MM.1S (cell line): ENCODE measurements at regions not wholly inside any gene's neighbourhood (a gene's known extent, or its start where the extent isn't known, plus 50 kb on each side); places are given as distances from the start of the nearest gene placed in this dataset.

Experiments used
- DNase-seq: peaks from one replicate; pipeline ENCODE4 v3.0.0-alpha.2; 2015
- H2AFZ ChIP-seq: fragments of 300-600 bp; sonication (generic); 2 replicates; pipeline ENCODE4 v1.6.0; 2016; ENCODE audit warnings: antibody characterized with exemption, low read length
- H3F3A ChIP-seq: fragments of 300-600 bp; sonication (generic); 2 replicates; pipeline ENCODE4 v1.6.1; 2016; ENCODE audit warnings: mild to moderate bottlenecking, antibody characterized with exemption, low read length, moderate library complexity, mixed read lengths; ENCODE audit not compliant: insufficient read depth
- H3K27ac ChIP-seq: fragments of 300-600 bp; sonication (generic); 2 replicates; pipeline ENCODE4 v1.5.1; 2016; ENCODE audit warnings: mild to moderate bottlenecking, low read length
- H3K27me3 ChIP-seq: fragments of 300-600 bp; sonication (generic); replicated peaks from 2 replicates; pipeline ENCODE4 v1.6.0; 2016; ENCODE audit warnings: low read length; ENCODE audit not compliant: insufficient read depth
- H3K36me3 ChIP-seq: fragments of 300-600 bp; sonication (generic); replicated peaks from 2 replicates; pipeline ENCODE4 v1.6.1; 2016; ENCODE audit warnings: mild to moderate bottlenecking, low read length, mixed read lengths; ENCODE audit not compliant: insufficient read depth
- H3K4me1 ChIP-seq: fragments of 300-600 bp; sonication (generic); 2 replicates; pipeline ENCODE4 v1.6.1; 2016; ENCODE audit warnings: low read length, mixed read lengths
- H3K4me2 ChIP-seq: fragments of 300-600 bp; sonication (generic); 2 replicates; pipeline ENCODE4 v1.6.0; 2016; ENCODE audit warnings: low read depth, low read length
- H3K4me3 ChIP-seq: fragments of 300-600 bp; sonication (generic); 2 replicates; pipeline ENCODE4 v1.5.1; 2016; ENCODE audit warnings: low read length, mixed read lengths
- H3K79me2 ChIP-seq: fragments of 300-600 bp; sonication (generic); 2 replicates; pipeline ENCODE4 v1.6.1; 2016; ENCODE audit warnings: mixed run types, low read length, mixed read lengths
- H3K9ac ChIP-seq: fragments of 300-600 bp; sonication (generic); 2 replicates; pipeline ENCODE4 v1.6.1; 2016; ENCODE audit warnings: low read length, mixed read lengths
- H3K9me2 ChIP-seq: fragments of 300-600 bp; sonication (generic); replicated peaks from 2 replicates; pipeline ENCODE4 v1.6.1; 2016; ENCODE audit warnings: mild to moderate bottlenecking, low read length, mixed read lengths; ENCODE audit not compliant: insufficient read depth
- H3K9me3 ChIP-seq: fragments of 300-600 bp; sonication (generic); replicated peaks from 2 replicates; pipeline ENCODE4 v1.6.1; 2016; ENCODE audit warnings: mild to moderate bottlenecking, low read length, mixed read lengths; ENCODE audit not compliant: insufficient read depth
- H4K20me1 ChIP-seq: fragments of 300-600 bp; sonication (generic); 2 replicates; pipeline ENCODE4 v1.6.1; 2016; ENCODE audit warnings: mild to moderate bottlenecking, low read length, moderate library complexity, mixed read lengths; ENCODE audit not compliant: insufficient read depth
- CTCF ChIP-seq: fragments of 300-600 bp; sonication (generic); IDR thresholded peaks from 2 replicates; pipeline ENCODE4 v1.5.1; 2016; ENCODE audit warnings: antibody characterized with exemption, low read length, mixed read lengths
- EZH2 ChIP-seq: fragments of 300-600 bp; sonication (generic); optimal IDR thresholded peaks from 2 replicates; pipeline ENCODE3; 2017; ENCODE audit warnings: low read depth, mild to moderate bottlenecking, antibody characterized with exemption, low read length, mixed read lengths
- EZH2phosphoT487 ChIP-seq: fragments of 300-600 bp; sonication (generic); IDR thresholded peaks from 2 replicates; pipeline ENCODE4 v1.6.1; 2018; ENCODE audit warnings: antibody characterized with exemption, low read length

GRCh38 chr6:61200444-61200843 lies 1085.6 kb downstream of the KHDRBS2 start:
- no peak for DNase-seq
- H2AFZ ChIP-seq = no peak overlapping the region
- no peaks in the 10 kb centered on the region for H3K79me2 ChIP-seq
- no peak for TF ChIP-seq EZH2phosphoT487
- TF ChIP-seq EZH2 = no peak
- no peak for TF ChIP-seq CTCF
- H3K4me2 ChIP-seq = no peak overlapping the region
- no peak overlapping the region for H3K4me3 ChIP-seq
- H3K36me3 ChIP-seq = no peaks in the 10 kb centered on the region
- H3K4me1 ChIP-seq = no peaks in the 10 kb centered on the region
- no peaks in the 10 kb centered on the region for H3K9me3 ChIP-seq
- no peaks in the 10 kb centered on the region for H3K27me3 ChIP-seq
- no peak overlapping the region for H3K9ac ChIP-seq
- H3K9me2 ChIP-seq = no peaks in the 10 kb centered on the region
- H4K20me1 ChIP-seq = no peaks in the 10 kb centered on the region
- H3F3A ChIP-seq = no peaks in the 10 kb centered on the region
- H3K27ac ChIP-seq = no peak overlapping the region

GRCh38 chr6:61193771-61194170 lies 1092.3 kb downstream of the KHDRBS2 start:
- TF ChIP-seq EZH2 (no peak), EZH2phosphoT487 (no peak), CTCF (no peak)
- Histone ChIP-seq H3K27ac (no peak overlapping the region), H4K20me1 (no peaks in the 10 kb centered on the region), H3K9me2 (no peaks in the 10 kb centered on the region), H3K4me1 (no peaks in the 10 kb centered on the region), H3K79me2 (no peaks in the 10 kb centered on the region), H3K4me3 (no peak overlapping the region), H3K4me2 (no peak overlapping the region), H3F3A (no peaks in the 10 kb centered on the region), H3K27me3 (no peaks in the 10 kb centered on the region), H3K9me3 (no peaks in the 10 kb centered on the region), H2AFZ (no peak overlapping the region), H3K9ac (no peak overlapping the region), H3K36me3 (no peaks in the 10 kb centered on the region)
- no peak for DNase-seq

DNA sequence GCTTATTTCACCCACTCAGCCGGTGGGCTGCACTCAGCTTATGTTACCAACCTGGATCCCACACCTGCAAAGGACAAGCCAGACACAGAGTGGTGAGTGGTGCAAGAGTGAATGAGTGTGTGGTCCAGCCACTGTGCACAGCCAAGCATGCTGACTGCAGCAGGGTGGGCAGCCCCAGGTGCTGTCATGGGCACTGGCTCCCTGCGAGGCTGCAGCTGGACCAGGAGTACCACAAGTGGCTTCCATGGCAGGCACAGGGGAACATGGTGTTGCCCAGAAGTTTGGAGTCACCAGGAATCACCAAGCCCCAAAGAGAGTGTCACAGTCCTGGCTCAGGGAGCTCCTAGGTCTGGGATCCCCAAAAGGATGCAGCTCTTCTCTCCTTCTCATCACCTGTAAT lies 1093.4 kb downstream of the KHDRBS2 start:
- no peak overlapping the region for H2AFZ ChIP-seq
- no peaks in the 10 kb centered on the region for H3K9me3 ChIP-seq

More for the DNA sequence above, 1093.4 kb downstream of the KHDRBS2 start:
- TF ChIP-seq CTCF (no peak), EZH2 (no peak)
- no peaks in the 10 kb centered on the region for H3K36me3 ChIP-seq
- H4K20me1 ChIP-seq = no peaks in the 10 kb centered on the region
- H3K9ac ChIP-seq = no peak overlapping the region
- no peaks in the 10 kb centered on the region for H3K79me2 ChIP-seq
- no peak overlapping the region for H3K27ac ChIP-seq
- H3K4me2 ChIP-seq = no peak overlapping the region
- no peaks in the 10 kb centered on the region for H3K27me3 ChIP-seq
- no peak for DNase-seq
- H3F3A ChIP-seq = no peaks in the 10 kb centered on the region
- H3K9me2 ChIP-seq = no peaks in the 10 kb centered on the region
- H3K4me1 ChIP-seq = no peaks in the 10 kb centered on the region
- H3K4me3 ChIP-seq = no peak overlapping the region
